AML-193 (cell line): ENCODE measurements at regions not wholly inside any gene's neighbourhood (a gene's known extent, or its start where the extent isn't known, plus 50 kb on each side); places are given as distances from the start of the nearest gene placed in this dataset.
"Not testable (repeated sequence)": the region's sequence is repeated elsewhere in the genome, so short reads cannot be mapped to it uniquely, and the experiment has no call there.

ENCODE experiments used
- DNase-seq, 2 experiments: peaks; one replicate each; lab custom pipeline; 2025; lab: John Stamatoyannopoulos, UW

GRCh38 chr18:41128545-41128944 lies 826.5 kb upstream of the PIK3C3 start:
- DNase-seq, result no peak

DNA sequence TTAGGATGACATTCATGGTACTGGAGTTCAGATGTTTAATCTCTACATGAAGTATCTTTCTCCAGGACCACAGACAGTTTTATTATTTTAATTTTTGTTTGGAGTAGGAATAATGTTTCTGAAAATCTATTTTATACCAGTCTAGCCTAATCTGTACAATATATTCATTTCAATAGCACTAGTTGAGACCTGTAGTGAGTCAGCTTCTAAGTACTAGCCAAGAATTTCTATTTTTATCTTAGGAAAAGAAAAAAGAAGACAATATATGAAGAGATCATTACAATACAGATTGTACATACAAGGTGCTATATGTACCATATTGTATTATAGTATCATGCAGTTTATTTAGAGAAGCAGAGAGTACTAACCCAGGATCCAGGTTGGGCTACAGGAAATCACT lies 826.9 kb upstream of the PIK3C3 start:
- no peak for DNase-seq

- no peak for DNase-seq
Measured at GRCh38 chr18:41126541-41127235, 828.3 kb upstream of the PIK3C3 start.

DNA sequence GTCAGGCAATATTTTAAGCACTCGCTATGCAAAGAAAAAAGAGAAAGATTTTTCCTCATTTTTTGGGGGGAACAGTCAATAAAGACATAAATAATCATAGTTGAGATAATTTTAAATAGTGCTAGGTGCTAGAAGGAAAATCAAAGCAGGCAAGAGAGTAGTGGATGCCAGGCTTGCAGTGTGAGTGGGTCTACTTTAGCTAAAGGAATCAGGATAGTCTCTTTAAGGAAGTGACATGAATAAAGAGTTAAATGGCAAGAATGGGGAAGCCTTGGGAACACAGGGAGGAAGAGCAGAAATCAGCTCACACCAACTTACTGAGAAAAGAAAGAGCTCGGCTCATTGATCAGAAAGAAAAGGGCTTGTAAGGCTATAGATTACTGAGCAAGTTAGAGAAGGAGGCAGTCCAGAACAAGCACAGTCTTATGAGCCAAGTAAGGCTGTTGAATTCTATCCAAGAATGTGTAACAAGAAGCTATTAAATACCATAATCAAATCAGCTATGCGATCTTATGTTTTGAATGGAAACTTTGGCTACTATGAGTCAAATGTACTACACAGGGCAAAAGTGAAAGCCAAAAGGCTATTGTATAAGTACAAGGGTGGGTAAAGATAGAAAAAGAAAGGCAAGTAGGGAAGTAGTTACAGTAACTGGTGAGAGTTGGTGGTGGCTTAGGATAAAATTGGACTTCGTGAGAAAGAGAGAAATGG lies 833.8 kb upstream of the PIK3C3 start:
- no peak for DNase-seq

- no peak for DNase-seq
Measured at GRCh38 chr18:41119031-41119430, 836.0 kb upstream of the PIK3C3 start.

- DNase-seq, result no peak
Measured at GRCh38 chr18:41113885-41114482, 841.0 kb upstream of the PIK3C3 start.

DNA sequence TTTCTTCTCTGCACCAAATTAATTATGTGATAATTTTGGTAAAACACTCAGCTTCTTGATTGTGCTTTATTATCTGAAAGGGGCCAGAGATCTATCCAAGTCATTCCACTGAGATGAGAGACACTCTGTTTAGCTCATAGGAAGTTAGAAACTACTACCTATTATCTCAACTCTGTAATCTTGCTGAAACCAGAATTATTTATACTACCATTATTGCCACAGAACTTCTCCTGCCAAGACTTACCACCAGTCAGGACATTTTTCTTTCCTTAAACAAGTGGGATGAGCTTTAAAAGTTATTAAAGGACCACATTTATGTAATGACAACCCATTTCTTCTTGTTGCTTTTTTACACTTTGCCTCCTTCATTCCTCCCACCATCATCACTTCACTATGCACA lies 855.6 kb upstream of the PIK3C3 start:
- no peak for DNase-seq

- no peak for DNase-seq
Measured at GRCh38 chr18:41096504-41096903, 858.5 kb upstream of the PIK3C3 start.

GRCh38 chr18:41077076-41077475 lies 878.0 kb upstream of the PIK3C3 start:
- DNase-seq, result no peak

DNA sequence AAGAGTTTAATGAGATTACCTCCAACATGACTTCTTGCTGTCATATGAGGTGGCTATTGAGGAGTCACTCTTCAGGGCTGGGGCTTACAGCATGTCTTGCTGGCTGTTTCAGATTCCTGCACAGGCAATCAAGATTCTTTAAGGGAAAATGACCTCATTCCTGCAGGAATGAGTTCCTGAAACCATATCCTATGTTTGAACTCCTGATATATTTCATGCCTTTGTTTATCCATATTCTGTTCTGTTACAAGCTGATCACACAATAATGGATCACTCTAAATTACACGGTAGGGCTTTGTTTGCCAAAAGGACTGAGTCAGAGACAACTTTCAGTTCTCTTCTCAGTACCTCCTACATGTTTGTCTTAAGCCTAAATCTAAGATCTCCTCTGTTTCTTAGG lies 879.8 kb upstream of the PIK3C3 start:
- DNase-seq, result no peak

GRCh38 chr18:41073372-41073954 lies 881.6 kb upstream of the PIK3C3 start:
- no peak for DNase-seq

GRCh38 chr18:41072946-41073345 lies 882.1 kb upstream of the PIK3C3 start:
- DNase-seq, result no peak

GRCh38 chr18:41071826-41072225 lies 883.2 kb upstream of the PIK3C3 start:
- no peak for DNase-seq

- no peak for DNase-seq
Measured at GRCh38 chr18:41069167-41069566, 885.9 kb upstream of the PIK3C3 start.

GRCh38 chr18:41064916-41065315 lies 890.1 kb upstream of the PIK3C3 start:
- DNase-seq, result no peak

DNA sequence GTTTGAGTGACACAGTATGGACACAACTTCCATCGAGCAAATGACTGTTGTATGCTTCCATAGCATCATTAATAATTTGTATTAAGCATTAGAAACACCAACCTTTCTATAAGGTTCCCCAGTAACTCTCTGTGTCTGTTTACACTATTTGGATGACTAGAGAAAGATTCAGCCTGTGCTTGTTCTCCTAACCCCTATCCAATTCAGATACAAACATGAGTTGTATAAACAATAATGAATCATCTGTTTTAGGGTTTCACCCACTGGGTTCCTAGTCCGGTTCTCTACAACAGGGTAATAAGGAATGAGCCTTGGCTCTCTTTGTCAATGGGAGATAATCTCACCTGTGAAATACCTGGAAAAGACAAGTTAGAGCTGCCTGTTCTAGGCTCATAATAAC lies 894.1 kb upstream of the PIK3C3 start:
- no peak for DNase-seq

GRCh38 chr18:41059126-41059415 lies 896.0 kb upstream of the PIK3C3 start:
- no peak for DNase-seq

DNA sequence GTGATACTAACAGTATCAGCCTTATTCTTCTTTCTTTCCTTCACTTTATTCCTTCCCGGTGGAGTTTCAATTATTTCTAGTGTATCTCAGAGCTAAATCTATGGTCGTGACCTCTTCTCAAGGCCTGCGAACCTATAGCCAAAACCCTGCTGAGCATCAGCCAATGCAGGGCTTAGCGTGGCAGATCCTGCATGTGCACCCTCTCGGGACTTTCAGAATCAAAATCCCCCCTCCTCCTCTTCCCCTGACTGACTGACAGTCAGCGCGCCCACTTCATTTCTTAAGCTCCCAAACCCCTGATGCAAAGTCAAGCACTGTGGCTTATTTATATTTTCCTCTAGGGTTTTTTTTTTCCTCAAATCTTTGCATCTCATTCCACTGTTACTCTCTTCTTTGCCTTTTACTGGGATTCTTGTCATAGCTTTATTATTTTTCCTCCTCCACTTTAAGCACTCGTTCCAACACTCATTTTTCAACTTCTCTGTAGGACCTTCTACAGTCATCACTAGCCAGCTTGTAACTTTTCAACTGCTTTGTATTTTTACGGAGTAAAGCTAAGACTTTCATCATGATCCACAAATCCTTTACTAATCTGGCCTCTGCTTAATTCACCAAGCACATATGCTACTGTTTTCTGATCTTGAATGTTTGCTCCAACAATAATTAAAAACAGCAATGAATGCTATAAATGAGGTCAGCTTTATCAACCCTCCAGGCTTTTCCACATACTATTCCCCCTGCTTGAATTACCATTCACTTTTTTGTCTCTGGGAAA lies 896.5 kb upstream of the PIK3C3 start:
- DNase-seq, result no peak

DNA sequence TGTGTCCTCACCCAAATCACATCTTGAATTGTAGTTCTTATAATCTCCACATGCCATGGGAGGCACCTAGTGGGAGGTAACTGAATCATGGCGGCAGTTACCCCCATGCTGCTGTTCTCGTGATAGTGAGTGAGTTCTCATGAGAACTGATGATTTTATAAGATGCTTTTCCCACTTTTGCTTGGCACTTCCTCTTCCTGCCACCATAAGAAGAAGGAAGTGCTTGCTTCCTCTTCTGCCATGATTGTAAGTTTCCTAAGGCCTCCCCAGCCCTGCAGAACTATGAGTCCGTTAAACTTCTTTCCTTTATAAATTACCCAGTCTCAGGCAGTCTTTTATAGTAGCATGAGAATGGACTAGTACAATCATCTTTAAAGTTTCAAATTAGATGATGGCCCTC lies 902.4 kb upstream of the PIK3C3 start:
- DNase-seq, result no peak

DNA sequence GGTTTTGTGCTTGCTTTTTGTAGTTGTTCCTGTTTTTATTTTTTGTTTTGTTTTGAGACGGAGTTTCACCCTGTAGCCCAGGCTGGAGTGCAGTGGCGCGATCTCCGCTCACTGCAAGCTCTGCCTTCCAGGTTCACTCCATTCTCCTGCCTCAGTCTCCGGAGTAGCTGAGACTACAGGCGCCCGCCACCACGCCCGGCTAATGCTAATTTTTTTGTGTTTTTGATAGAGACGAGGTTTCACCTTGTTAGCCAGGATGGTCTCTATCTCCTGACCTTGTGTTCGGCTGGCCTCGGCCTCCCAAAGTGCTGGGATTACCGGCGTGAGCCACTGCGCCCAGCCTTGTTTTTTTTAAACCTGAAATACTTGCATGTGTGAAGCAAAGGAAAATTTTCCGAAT lies 908.8 kb upstream of the PIK3C3 start:
- DNase-seq, result not testable (repeated sequence)

DNA sequence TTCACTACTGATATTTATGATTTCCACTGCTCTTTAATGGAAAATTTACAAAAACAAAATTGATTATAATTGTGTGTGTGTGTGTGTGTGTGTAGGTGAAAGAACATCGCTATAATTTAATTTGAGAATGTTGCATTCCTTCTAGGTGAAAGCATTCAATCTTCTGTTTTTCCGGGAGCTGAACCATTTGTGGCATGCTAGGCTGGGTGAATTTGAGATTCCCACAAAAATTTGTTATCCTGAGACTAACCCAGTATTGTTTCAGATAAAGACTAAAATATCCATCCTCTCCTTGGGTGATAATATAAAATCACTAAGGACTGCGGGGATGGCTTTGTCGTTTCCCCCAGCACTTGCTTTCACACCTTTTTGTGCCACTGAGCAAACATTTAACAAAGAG lies 911.2 kb upstream of the PIK3C3 start:
- no peak for DNase-seq

GRCh38 chr18:41042866-41043265 lies 912.2 kb upstream of the PIK3C3 start:
- no peak for DNase-seq

DNA sequence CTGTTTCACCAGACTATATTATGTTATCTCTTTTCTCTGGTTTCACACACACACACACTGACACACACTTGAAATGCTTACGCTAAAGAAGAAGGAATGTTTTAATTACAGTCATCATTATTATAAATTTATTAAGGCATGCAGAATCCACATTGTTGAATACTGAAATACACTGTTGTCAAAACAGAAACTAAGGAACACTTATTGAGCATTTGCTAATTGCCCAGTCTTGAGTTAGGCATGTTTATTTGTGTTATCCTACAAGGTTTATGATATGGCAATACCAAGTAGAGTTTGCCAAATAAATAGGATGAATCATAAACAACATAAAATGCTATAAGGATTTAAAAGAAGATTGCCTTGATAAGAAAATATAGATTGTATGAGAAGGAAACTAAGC lies 917.0 kb upstream of the PIK3C3 start:
- DNase-seq, result no peak
